ENCODE measurements at regions not wholly inside any gene's neighbourhood (a gene's known extent, or its start where the extent isn't known, plus 50 kb on each side); places are given as distances from the start of the nearest gene placed in this dataset.

GRCh38 chr2:40786636-40787035 lies 334.7 kb upstream of the SLC8A1 start:
- no peak for DNase-seq (ENCODE audit: low read depth, low spot score)

GRCh38 chr2:40797120-40797519 lies 345.2 kb upstream of the SLC8A1 start:
- DNase-seq (ENCODE audit: low read depth, low spot score): no peak

GRCh38 chr2:40803900-40804299 lies 352.0 kb upstream of the SLC8A1 start:
- no peak for DNase-seq (ENCODE audit: low read depth, low spot score)

GRCh38 chr2:40809156-40809555 lies 357.3 kb upstream of the SLC8A1 start:
- DNase-seq (ENCODE audit: low read depth, low spot score): no peak

GRCh38 chr2:40814616-40815015 lies 362.7 kb upstream of the SLC8A1 start:
- no peak for DNase-seq (ENCODE audit: low read depth, low spot score)

GRCh38 chr2:40820319-40820718 lies 368.4 kb upstream of the SLC8A1 start:
- DNase-seq (ENCODE audit: low read depth, low spot score): no peak

- no peak for DNase-seq (ENCODE audit: low read depth, low spot score)
Observed at GRCh38 chr2:40823478-40823877, 371.6 kb upstream of the SLC8A1 start.

- DNase-seq (ENCODE audit: low read depth, low spot score): no peak
Observed at GRCh38 chr2:40824278-40824677, 372.4 kb upstream of the SLC8A1 start.

- no peak for DNase-seq (ENCODE audit: low read depth, low spot score)
Observed at GRCh38 chr2:40827392-40827791, 375.5 kb upstream of the SLC8A1 start.

DNA sequence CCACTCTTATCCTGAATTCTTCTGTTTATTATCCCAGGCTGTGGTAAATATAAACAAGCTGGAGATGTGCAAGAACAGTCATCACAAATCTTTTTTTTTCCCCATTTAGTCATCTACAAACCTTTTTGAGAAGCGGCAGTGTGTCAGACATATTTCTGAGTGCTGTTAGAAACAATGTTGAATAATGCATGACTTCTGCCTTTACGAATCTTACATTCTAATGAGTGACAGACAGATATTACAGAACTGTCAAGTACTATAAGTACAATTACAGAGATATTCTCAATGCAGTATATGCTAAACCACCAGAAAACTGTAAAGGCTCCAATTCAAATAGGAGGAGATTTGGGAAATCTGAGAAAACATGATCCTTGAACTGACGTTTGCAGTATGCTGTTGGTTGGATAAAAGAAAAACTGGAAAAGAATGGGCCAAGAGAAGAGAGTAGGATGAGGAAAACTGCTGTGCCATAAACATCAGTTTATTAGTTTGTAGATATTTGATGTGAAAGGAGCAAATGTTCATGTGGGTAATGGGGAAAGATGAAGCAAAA lies 379.5 kb upstream of the SLC8A1 start:
- no peak for DNase-seq (ENCODE audit: low read depth, low spot score)

GRCh38 chr2:40841856-40842255 lies 390.0 kb upstream of the SLC8A1 start:
- no peak for DNase-seq (ENCODE audit: low read depth, low spot score)

DNA sequence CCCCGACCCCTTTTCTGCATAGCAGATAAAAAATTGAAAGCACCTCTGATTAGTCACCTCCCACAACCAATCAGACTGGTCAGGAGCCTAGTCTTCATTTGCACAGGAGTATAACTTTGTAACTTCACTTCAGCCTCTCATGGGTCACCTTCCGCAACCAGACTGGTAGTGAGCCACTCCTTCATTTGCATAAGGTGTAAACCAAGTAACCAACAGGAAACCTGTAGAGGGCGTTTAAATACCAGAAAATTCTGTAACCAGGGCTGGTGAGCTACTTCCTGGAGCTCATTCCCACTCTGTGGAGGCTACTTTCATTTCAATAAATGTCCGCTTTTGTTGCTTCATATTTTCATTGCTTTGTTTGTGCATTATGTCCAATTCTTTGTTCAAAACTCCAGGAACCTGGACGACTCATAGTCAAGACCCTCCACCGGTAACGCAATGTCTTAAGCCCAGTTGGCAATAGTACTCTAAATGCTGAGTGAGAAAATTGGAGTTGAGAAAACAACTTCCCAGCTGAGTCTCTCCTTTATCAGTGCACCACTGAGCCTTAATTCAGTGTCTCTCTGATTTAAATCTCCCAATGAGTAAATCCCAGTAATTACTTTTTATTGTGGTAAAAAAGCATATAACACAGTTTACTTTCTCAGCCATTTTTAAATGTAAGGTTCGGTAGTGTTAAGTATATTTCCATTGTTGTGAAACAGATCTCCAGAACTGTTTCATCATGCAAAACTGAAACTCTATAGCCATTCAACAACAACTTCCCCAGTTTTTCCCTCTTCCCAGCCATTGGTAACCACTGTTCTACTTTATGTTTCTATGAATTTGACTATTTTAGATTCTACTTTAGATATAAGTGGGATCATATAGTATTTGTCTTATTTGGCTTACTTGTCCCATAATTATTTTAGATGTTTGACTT lies 392.7 kb upstream of the SLC8A1 start:
- no peak for DNase-seq (ENCODE audit: low read depth, low spot score)

DNA sequence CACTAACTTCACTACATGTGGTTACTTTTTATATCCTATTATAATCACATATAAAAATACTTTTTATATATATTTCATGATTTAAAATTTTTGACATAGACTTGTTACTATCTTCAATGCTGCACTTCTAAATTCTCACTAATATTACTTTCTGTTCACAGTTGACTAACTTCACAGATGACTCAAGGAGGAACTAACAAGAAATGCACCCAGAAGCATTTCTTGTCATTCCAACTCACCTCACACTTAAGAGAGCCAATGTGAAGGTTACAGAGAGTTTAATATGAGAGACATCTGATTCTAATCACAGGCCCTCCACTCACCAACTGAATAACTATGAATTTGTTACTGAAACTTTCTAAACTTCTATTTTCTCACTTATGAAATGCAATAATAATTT lies 399.8 kb upstream of the SLC8A1 start:
- DNase-seq (ENCODE audit: low read depth, low spot score): no peak

- DNase-seq (ENCODE audit: low read depth, low spot score): no peak
Observed at GRCh38 chr2:40859617-40860016, 407.7 kb upstream of the SLC8A1 start.

DNA sequence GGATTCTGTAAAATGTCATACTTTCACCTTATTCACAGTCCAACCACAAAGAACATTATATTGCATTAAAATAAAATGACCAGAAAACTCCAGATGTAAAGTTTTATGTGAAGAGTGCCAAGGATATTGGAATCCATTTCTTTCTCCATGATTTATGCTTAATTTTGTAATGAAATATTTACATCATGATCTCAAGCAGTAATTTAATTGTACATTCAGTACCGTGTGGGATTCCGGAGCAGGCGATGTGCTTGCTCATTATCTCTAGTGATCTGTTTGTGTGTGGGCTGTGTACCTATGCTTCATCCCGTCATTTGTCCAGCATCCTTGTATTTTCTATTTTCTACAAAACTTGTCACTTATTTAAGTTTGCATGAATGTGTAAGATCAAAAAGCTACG lies 415.9 kb upstream of the SLC8A1 start:
- no peak for DNase-seq (ENCODE audit: low read depth, low spot score)

- no peak for DNase-seq (ENCODE audit: low read depth, low spot score)
Observed at GRCh38 chr2:40872580-40872979, 420.7 kb upstream of the SLC8A1 start.

DNA sequence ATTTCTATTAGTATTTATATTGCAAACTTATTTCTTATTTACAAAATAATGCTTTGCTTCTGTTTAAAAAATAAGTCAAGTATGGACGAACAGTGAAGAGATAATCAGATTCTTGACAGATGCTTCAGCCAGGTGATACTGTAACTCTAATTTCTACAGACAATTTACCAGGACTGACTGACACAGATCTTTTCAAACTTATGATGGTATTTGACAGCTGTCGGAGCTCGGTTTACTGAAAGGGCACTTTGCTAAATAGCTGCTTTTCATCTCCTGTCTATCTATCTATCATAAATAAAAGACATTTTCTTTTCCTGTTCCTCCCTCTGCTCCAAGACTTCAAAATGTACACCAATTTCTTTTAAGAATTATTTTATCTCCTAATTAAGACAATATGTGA lies 422.5 kb upstream of the SLC8A1 start:
- no peak for DNase-seq (ENCODE audit: low read depth, low spot score)

DNA sequence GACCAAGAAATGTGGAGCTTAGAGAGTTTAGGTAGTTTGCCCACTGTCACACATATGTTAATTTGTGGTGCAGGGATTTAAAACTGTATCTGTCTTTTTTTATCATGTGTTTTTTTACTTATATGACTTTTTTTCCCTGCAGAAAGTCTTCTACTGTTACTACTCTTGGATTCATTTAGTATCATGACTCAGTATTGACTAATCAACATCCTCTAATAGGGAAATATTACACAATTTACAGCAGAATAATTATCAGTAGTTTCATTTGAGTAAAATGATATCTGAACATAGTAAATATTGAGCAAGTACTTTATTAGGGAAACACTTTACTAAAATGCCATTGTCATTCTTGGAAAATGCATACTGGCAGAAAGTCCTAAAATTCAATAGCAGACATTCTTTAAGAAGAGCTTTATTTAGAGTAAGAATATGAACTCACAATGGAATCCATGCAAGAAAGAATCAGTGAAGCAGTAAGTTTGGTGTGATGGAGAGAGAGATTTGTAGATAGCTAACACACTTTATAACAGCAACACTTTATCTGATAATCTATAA lies 425.9 kb upstream of the SLC8A1 start:
- no peak for DNase-seq (ENCODE audit: low read depth, low spot score)

GRCh38 chr2:40879305-40879704 lies 427.4 kb upstream of the SLC8A1 start:
- no peak for DNase-seq (ENCODE audit: low read depth, low spot score)

GRCh38 chr2:40886100-40886499 lies 434.2 kb upstream of the SLC8A1 start:
- no peak for DNase-seq (ENCODE audit: low read depth, low spot score)

GRCh38 chr2:40886655-40887054 lies 434.8 kb upstream of the SLC8A1 start:
- no peak for DNase-seq (ENCODE audit: low read depth, low spot score)

GRCh38 chr2:40896358-40896757 lies 444.5 kb upstream of the SLC8A1 start:
- no peak for DNase-seq (ENCODE audit: low read depth, low spot score)

DNA sequence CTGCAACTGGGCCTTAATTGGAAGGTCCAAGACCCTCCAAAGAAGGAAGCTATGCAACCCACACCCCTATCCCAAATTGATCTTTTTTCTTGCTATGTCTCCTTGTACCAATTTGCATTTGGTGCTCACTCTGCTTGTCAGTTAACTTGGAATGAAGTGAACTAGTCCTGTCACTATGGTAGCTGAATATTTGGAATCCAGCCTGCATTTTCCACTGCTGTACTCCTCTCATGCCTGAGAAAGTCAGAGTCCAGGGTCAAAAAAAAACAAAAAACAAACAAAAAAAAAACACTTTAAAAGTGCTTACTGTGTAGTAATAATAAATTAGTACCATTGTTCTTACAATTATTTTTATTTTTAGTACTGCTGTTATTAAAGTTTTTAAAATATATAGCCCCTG lies 462.8 kb upstream of the SLC8A1 start:
- DNase-seq (ENCODE audit: low read depth, low spot score): no peak

Data from activated naive CD8-positive, alpha-beta T cell treated with anti-CD3 and anti-CD28 coated beads, Interleukin-2, amount 50 U/mL, for 16 hours (primary cell).